Epithelial cell of esophagus (primary cell): ENCODE measurements at regions not wholly inside any gene's neighbourhood (a gene's known extent, or its start where the extent isn't known, plus 50 kb on each side); places are given as distances from the start of the nearest gene placed in this dataset.
"Not testable (repeated sequence)": the region's sequence is repeated elsewhere in the genome, so short reads cannot be mapped to it uniquely, and the experiment has no call there.

Experiments
- DNase-seq: peaks from one replicate; pipeline ENCODE4 v3.0.0; 2010; ENCODE audit warnings: low read depth
- H3K4me3 ChIP-seq: 2 replicates; pipeline ENCODE4 v1.5.1; 2011; ENCODE audit warnings: mild to moderate bottlenecking, low read length, control low read depth
- TF ChIP-seq, protein P1 (sequence below): IDR thresholded peaks from 2 replicates; pipeline ENCODE4 v1.5.1; 2011; ENCODE audit warnings: low read depth, mild to moderate bottlenecking, low read length, control low read depth, inconsistent platforms; ENCODE audit not compliant: insufficient read depth; ENCODE audit errors: missing control alignments

GRCh38 chr1:224554620-224555259 is 61.4 kb upstream of the CNIH3 start:
- DNase-seq: no peak
- H3K4me3 ChIP-seq: no peak overlapping the region
- TF ChIP-seq, protein P1, sequence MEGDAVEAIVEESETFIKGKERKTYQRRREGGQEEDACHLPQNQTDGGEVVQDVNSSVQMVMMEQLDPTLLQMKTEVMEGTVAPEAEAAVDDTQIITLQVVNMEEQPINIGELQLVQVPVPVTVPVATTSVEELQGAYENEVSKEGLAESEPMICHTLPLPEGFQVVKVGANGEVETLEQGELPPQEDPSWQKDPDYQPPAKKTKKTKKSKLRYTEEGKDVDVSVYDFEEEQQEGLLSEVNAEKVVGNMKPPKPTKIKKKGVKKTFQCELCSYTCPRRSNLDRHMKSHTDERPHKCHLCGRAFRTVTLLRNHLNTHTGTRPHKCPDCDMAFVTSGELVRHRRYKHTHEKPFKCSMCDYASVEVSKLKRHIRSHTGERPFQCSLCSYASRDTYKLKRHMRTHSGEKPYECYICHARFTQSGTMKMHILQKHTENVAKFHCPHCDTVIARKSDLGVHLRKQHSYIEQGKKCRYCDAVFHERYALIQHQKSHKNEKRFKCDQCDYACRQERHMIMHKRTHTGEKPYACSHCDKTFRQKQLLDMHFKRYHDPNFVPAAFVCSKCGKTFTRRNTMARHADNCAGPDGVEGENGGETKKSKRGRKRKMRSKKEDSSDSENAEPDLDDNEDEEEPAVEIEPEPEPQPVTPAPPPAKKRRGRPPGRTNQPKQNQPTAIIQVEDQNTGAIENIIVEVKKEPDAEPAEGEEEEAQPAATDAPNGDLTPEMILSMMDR: no peak

DNA sequence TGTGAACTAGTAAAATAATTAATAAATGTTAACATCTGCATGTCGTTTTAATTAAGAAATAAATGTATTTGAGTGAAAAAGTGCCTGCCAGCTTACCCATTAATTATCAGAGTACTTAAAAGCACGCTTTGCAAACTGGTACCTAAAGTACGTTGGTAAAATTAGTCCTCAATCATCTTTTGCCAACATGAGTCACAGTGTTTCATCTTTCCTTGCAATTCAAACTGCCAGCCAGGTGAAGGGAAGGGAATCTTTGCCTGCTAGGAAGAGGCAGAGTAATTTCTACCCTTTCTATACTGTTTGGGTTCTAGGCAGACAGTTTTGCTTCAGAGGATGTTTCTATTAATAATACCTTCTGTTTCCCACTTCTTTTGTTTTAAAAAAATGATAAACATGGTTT is 57.2 kb upstream of the CNIH3 start:
- no peak overlapping the region for H3K4me3 ChIP-seq
- TF ChIP-seq, protein P1: no peak

GRCh38 chr1:224559981-224560728 is 56.0 kb upstream of the CNIH3 start:
- H3K4me3 ChIP-seq: no peak overlapping the region
- TF ChIP-seq, protein P1: no peak
- DNase-seq: peak; percentile 65

More for the DNA sequence above, 57.2 kb upstream of the CNIH3 start:
- peak; percentile 55 for DNase-seq

DNA sequence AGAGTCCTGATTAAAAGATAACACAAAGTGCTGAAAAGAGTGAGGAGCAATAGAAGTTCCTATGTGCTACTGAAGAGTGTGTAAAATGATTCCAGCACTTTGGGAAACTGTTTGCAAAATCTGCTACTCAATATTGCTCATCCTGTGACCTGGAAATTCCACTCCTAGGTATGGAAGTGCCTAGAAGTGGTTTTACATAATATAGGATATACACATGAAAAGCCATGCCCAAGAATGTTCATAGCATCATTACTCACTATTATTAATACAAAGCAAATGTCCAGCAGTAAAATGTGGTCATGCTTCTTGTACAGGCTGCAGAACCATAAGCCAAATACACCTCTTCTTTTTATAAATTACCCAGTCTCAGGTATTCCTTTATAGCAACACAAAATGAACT is 53.2 kb upstream of the CNIH3 start:
- DNase-seq: peak; percentile 60
- H3K4me3 ChIP-seq: not testable (repeated sequence)

- TF ChIP-seq, protein P1: no peak
- H3K4me3 ChIP-seq: no peak overlapping the region
- DNase-seq: no peak
Measured at GRCh38 chr1:224563666-224564065, 52.5 kb upstream of the CNIH3 start.

DNA sequence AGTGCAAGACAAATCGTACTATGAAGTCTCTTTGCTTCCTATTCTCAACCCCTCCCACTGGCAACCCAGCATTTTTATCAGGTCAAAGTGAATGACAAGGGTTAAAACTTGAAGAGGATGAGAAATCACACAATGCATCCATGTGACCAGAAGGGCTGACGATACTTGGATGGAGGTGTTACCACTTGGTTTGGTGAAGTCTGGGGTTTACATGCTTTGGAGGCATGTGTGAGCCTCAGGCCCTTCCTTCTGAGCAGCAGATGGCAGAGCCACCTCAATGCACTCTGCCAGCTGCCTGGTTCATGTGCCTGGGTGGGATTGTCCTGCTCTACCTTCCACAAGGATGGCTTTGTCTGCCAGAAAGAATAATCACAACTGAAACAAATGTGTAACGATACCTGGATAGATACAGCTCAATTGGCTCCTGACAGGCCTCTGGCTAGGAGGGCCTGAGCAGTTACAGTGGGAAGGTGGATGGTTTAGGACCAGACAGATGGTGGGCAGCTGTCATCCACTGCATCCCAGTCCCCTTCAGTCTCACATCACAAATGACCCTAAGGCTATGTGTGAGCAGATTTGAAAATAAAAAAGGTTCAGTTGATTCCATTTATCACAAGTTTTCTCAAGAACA is 51.5 kb upstream of the CNIH3 start:
- TF ChIP-seq, protein P1: no peak
- no peak for DNase-seq
- no peak overlapping the region for H3K4me3 ChIP-seq

- DNase-seq: peak; percentile 96
- TF ChIP-seq, protein P1: no peak
- H3K4me3 ChIP-seq: no peak overlapping the region
Measured at GRCh38 chr1:224565186-224565585, 50.9 kb upstream of the CNIH3 start.
